HFF-Myc (cell line): ENCODE measurements at regions not wholly inside any gene's neighbourhood (a gene's known extent, or its start where the extent isn't known, plus 50 kb on each side); places are given as distances from the start of the nearest gene placed in this dataset.

ENCODE experiments used
- DNase-seq: peaks from one replicate; pipeline ENCODE4 v3.0.0-alpha.2; 2011; ENCODE audit warnings: low read depth; ENCODE audit errors: extremely low read depth
- H3K4me3 ChIP-seq: replicated peaks from 2 replicates; pipeline ENCODE4 v1.5.1; 2011; ENCODE audit warnings: low read depth, mild to moderate bottlenecking, control low read depth, low read length
- CTCF ChIP-seq: IDR thresholded peaks from 2 replicates; pipeline ENCODE4 v1.5.1; 2012; ENCODE audit warnings: mild to moderate bottlenecking, low read depth, low read length, control low read depth; ENCODE audit errors: missing control alignments

- no peak for DNase-seq
- no peak overlapping the region for H3K4me3 ChIP-seq
- TF ChIP-seq CTCF: no peak
Measured at GRCh38 chr5:88452820-88453219, 184.2 kb upstream of the TMEM161B start.

- TF ChIP-seq CTCF: no peak
- no peak overlapping the region for H3K4me3 ChIP-seq
- no peak for DNase-seq
Measured at GRCh38 chr5:88450239-88450638, 181.6 kb upstream of the TMEM161B start.

- no peak for TF ChIP-seq CTCF
- no peak overlapping the region for H3K4me3 ChIP-seq
- no peak for DNase-seq
Measured at GRCh38 chr5:88438006-88438405, 169.4 kb upstream of the TMEM161B start.

- no peak for TF ChIP-seq CTCF
- no peak overlapping the region for H3K4me3 ChIP-seq
- no peak for DNase-seq
Measured at GRCh38 chr5:88436290-88436689, 167.6 kb upstream of the TMEM161B start.

GRCh38 chr5:88428633-88429032, 160.0 kb upstream of the TMEM161B start:
- no peak for TF ChIP-seq CTCF
- H3K4me3 ChIP-seq: no peak overlapping the region
- no peak for DNase-seq

- H3K4me3 ChIP-seq: no peak overlapping the region
- TF ChIP-seq CTCF: no peak
- no peak for DNase-seq
Measured at GRCh38 chr5:88426441-88426840, 157.8 kb upstream of the TMEM161B start.

GRCh38 chr5:88425124-88425523, 156.5 kb upstream of the TMEM161B start:
- H3K4me3 ChIP-seq: no peak overlapping the region
- DNase-seq: no peak
- no peak for TF ChIP-seq CTCF
